Natural killer cell (primary cell): ENCODE measurements at regions not wholly inside any gene's neighbourhood (a gene's known extent, or its start where the extent isn't known, plus 50 kb on each side); places are given as distances from the start of the nearest gene placed in this dataset.

ENCODE experiments used
- ATAC-seq, 3 donors: fragments of 150-1000 bp in 2 of 3; fragments of 200-7000 bp in 1 of 3; cut with Tn5 transposase; 1 replicate in 1 of 3; 2 replicates in 2 of 3; pipeline ENCODE4 v1.10.0; 2021; ENCODE audit warnings: mild to moderate bottlenecking in 2 of 3, moderate library complexity in 2 of 3
- DNase-seq, 2 donors: peaks; one replicate each; pipeline versions ENCODE4 v3.0.0 to v3.0.0-alpha.2; 2013 to 2021; ENCODE audit warnings: mixed read lengths in 1 of 2
- H3K27ac ChIP-seq: one replicate; pipeline ENCODE4 v1.5.1; 2013; ENCODE audit warnings: mild to moderate bottlenecking, low read length
- H3K27me3 ChIP-seq: one replicate; pipeline ENCODE4 v1.6.1; 2013; ENCODE audit warnings: low read length; ENCODE audit not compliant: control insufficient read depth, insufficient read depth
- H3K36me3 ChIP-seq: one replicate; pipeline ENCODE4 v1.6.1; 2013; ENCODE audit warnings: low read length; ENCODE audit not compliant: control insufficient read depth, insufficient read depth
- H3K4me1 ChIP-seq: one replicate; pipeline ENCODE4 v1.6.1; 2013; ENCODE audit warnings: low read length; ENCODE audit not compliant: control insufficient read depth, insufficient read depth
- H3K4me3 ChIP-seq: one replicate; pipeline ENCODE4 v1.5.1; 2013; ENCODE audit warnings: low read length
- H3K9me3 ChIP-seq: one replicate; pipeline ENCODE4 v1.6.1; 2013; ENCODE audit warnings: low read length; ENCODE audit not compliant: control insufficient read depth, insufficient read depth
- H3K27ac Mint-ChIP-seq, 2 donors: one replicate each; pipeline ENCODE4 v1.8.0; 2022; ENCODE audit warnings: mild to moderate bottlenecking in 2 of 2, mixed read lengths in 2 of 2, moderate library complexity in 1 of 2
- H3K27me3 Mint-ChIP-seq, 2 donors: one replicate each; pipeline ENCODE4 v1.8.0; 2022; ENCODE audit warnings: low read depth in 2 of 2, mixed read lengths in 2 of 2
- H3K36me3 Mint-ChIP-seq: one replicate; pipeline ENCODE4 v1.8.0; 2022; ENCODE audit warnings: mixed read lengths
- H3K4me1 Mint-ChIP-seq, 2 donors: one replicate each; pipeline ENCODE4 v1.8.0; 2022; ENCODE audit warnings: mixed read lengths in 2 of 2
- H3K4me3 Mint-ChIP-seq: one replicate; pipeline ENCODE4 v1.8.0; 2022; ENCODE audit warnings: mild to moderate bottlenecking, moderate library complexity, mixed read lengths
- H3K9me3 Mint-ChIP-seq, 2 donors: one replicate each; pipeline ENCODE4 v1.8.0; 2022; ENCODE audit warnings: mixed read lengths in 2 of 2
- CTCF ChIP-seq: fragments of 200-600 bp; IDR thresholded peaks from one replicate; pipeline ENCODE4 v1.8.0; 2022; ENCODE audit warnings: antibody characterized with exemption
- WGBS: methylation state at CpG from one replicate; pipeline ENCODE4 v1.1.7; 2013; ENCODE audit warnings: missing lambda C conversion rate; ENCODE audit not compliant: insufficient coverage; 5-methylcytosine and 5-hydroxymethylcytosine counted together
- intact Hi-C: fragments of 100-400 bp; cut with micrococcal nuclease; formaldehyde crosslinking; loops from one replicate; pipeline ENCODE4 v1.14.2; 2022

- DNase-seq = no peak
- Histone ChIP-seq H3K27me3 (no peaks in the 10 kb centered on the region), H3K4me1 (no peaks in the 10 kb centered on the region), H3K4me3 (no peak overlapping the region), H3K27ac (no peak overlapping the region), H3K9me3 (no peaks in the 10 kb centered on the region), H3K36me3 (no peaks in the 10 kb centered on the region)
- Mint-ChIP-seq H3K9me3 (no peaks in the 10 kb centered on the region), H3K27me3 (peaks cover 21 to 43% of the 10 kb centered on the region in 2 donors), H3K27ac (no peak overlapping the region), H3K4me1 (no peaks in the 10 kb centered on the region), H3K36me3 (no peaks in the 10 kb centered on the region), H3K4me3 (no peak overlapping the region)
- intact Hi-C loops = no loop called here
- no peak for TF ChIP-seq CTCF
- no peak for ATAC-seq
Observed at GRCh38 chr16:66095676-66096075, 270.8 kb upstream of the CDH5 start.

GRCh38 chr16:66093191-66093590 lies 273.3 kb upstream of the CDH5 start:
- Histone ChIP-seq H3K36me3 (no peaks in the 10 kb centered on the region), H3K27me3 (no peaks in the 10 kb centered on the region), H3K9me3 (no peaks in the 10 kb centered on the region), H3K4me1 (no peaks in the 10 kb centered on the region), H3K27ac (no peak overlapping the region), H3K4me3 (no peak overlapping the region)
- H3K9me3 Mint-ChIP-seq = no peaks in the 10 kb centered on the region
- no peaks in the 10 kb centered on the region for H3K4me1 Mint-ChIP-seq
- ATAC-seq = no peak
- no peak for TF ChIP-seq CTCF
- no peak overlapping the region for H3K27ac Mint-ChIP-seq
- no peak overlapping the region for H3K4me3 Mint-ChIP-seq
- DNase-seq = no peak
- intact Hi-C loops = no loop called here
- WGBS = 86% methylated on average over 4 of the region's 4 CpGs
- no peaks in the 10 kb centered on the region for H3K36me3 Mint-ChIP-seq
- peaks cover 10 to 24% of the 10 kb centered on the region in 2 donors for H3K27me3 Mint-ChIP-seq

GRCh38 chr16:66091471-66091891 lies 275.0 kb upstream of the CDH5 start:
- Histone ChIP-seq H3K4me1 (no peaks in the 10 kb centered on the region), H3K36me3 (no peaks in the 10 kb centered on the region), H3K9me3 (no peaks in the 10 kb centered on the region), H3K27me3 (no peaks in the 10 kb centered on the region), H3K4me3 (no peak overlapping the region), H3K27ac (no peak overlapping the region)
- Mint-ChIP-seq H3K27ac (no peak overlapping the region), H3K9me3 (no peaks in the 10 kb centered on the region), H3K36me3 (no peaks in the 10 kb centered on the region), H3K4me1 (no peaks in the 10 kb centered on the region), H3K4me3 (no peak overlapping the region), H3K27me3 (peaks cover 2 to 11% of the 10 kb centered on the region in 2 donors)
- no peak for DNase-seq
- TF ChIP-seq CTCF = no peak
- intact Hi-C loops = no loop called here
- no peak for ATAC-seq

- no peak for ATAC-seq
- no peak overlapping the region for H3K27ac Mint-ChIP-seq
- H3K27me3 Mint-ChIP-seq = peaks cover 5 to 6% of the 10 kb centered on the region in 2 donors
- H3K4me1 Mint-ChIP-seq = no peaks in the 10 kb centered on the region
- H3K36me3 ChIP-seq = no peaks in the 10 kb centered on the region
- no peak overlapping the region for H3K4me3 Mint-ChIP-seq
- H3K4me3 ChIP-seq = no peak overlapping the region
- DNase-seq = no peak
- intact Hi-C loops = no loop called here
- H3K36me3 Mint-ChIP-seq = no peaks in the 10 kb centered on the region
- H3K27me3 ChIP-seq = no peaks in the 10 kb centered on the region
- H3K9me3 Mint-ChIP-seq = no peaks in the 10 kb centered on the region
- H3K4me1 ChIP-seq = no peaks in the 10 kb centered on the region
- WGBS = 97% methylated on average over 5 of the region's 6 CpGs
- no peak for TF ChIP-seq CTCF
- H3K9me3 ChIP-seq = no peaks in the 10 kb centered on the region
- H3K27ac ChIP-seq = no peak overlapping the region
Observed at GRCh38 chr16:66088681-66089080, 277.8 kb upstream of the CDH5 start.
